RPMI8226 (cell line): ENCODE measurements at regions not wholly inside any gene's neighbourhood (a gene's known extent, or its start where the extent isn't known, plus 50 kb on each side); places are given as distances from the start of the nearest gene placed in this dataset.

Experiments used
- DNase-seq: peaks from one replicate; pipeline ENCODE4 v3.0.0-alpha.2; 2015

DNA sequence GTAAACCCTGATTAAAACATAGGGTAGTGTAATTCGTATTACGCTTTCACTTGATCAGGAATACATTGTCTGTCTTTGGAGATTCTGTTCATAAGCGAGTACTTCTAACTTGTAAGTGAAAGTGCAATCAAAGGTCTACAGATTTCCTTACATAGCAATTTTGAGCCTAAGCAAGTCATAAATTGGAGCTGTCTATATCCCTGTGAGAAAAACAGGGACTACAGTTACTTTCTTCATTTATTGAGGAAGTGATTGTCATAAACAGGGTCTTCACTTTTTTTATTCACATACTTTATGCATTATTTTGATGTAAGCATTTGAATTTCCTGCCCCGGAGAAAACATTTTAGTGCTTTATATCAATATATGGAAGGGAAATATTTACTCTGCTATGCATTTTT lies 670.4 kb downstream of the CBLN2 start:
- no peak for DNase-seq

DNA sequence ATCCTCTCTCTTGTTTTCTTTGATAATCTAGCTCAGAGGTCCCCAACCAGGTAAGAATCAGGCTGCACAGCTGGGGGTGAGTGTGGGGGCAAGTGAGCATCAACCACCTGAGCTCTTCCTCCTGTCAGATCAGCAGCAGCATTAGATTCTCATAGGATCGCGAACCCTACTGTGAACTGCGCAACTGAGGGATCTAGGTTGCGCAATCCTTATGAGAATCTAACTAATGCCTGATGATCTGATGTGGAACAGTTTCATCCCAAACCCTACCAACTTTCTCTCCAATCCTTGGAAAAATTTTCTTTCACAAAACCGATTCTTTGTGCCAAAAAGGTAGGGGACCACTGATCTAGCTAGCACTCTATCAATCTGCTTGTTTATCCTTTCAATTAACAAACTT lies 678.3 kb downstream of the CBLN2 start:
- DNase-seq, result no peak

DNA sequence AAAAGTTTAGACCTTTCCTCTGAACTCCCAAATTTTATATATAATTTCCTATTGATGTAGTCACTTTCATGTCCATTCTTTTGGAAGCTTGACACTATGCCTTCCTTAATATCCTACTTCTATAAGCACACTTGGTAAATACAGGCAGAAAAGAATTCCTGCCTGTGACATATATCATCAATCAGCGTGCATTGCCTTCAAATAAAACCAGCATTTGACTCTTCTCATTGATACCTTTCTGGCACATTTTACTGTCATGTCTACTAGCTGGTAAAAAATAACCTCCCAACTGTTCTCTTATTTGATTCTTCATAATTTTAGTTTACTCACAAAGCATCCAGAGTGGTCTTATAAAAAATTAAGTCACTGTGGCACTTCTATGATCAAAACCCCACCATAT lies 693.5 kb downstream of the CBLN2 start:
- DNase-seq, result no peak

DNA sequence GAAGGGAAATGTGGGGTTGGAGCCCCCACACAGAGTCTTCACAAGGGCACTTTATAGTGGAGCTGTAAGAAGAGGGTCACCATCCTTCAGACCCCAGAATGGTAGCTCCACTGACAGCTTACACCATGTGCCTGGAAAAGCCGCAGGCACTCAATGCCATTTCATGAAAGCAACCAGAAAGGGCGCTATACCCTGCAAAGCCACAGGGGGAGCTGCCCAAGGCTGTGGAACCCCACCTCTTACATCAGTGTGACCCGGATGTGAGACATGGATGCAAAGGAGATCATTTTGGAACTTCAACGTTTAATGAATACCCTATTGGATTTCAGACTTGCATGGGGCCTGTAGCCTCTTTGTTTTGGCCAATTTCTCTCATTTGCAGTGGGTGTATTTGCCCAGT lies 694.7 kb downstream of the CBLN2 start:
- DNase-seq, result peak; percentile 12

DNA sequence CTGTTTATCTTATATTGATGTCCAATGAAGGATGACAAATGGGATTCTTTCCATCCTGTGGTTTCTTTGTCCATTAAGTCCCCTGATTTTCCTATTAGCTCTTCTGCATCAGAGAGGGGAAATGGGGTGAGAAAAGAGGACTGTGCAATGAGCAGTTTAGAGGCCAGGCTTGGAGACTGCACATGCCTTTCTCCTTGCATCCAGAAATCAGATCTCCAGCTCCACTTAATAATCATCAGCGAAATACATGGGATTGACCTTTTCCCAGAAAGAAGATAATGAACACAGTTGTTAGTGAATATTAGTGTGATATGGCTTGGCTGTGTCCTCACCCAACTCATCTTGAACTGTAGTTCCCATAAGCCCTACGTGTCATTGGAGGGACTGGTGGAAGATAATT lies 697.4 kb downstream of the CBLN2 start:
- DNase-seq, result no peak

DNA sequence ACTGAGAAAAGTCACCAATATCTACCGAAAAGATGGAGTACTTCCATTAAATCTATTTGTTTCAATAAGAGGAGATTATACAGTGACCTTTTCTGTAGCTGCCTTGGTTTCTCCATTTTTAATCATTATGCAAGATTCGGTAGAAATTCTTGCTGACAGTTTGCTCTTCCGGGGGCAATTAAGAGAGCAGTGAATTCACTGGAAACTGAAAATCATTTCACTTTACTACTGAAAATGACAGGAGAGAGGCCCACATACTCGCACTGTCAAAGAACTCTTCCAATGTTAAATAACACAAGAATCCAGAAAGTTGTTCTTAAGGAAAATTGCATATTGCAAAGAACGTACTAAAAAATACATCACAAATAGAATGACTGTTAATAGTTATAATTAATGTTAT lies 699.3 kb downstream of the CBLN2 start:
- DNase-seq, result no peak

DNA sequence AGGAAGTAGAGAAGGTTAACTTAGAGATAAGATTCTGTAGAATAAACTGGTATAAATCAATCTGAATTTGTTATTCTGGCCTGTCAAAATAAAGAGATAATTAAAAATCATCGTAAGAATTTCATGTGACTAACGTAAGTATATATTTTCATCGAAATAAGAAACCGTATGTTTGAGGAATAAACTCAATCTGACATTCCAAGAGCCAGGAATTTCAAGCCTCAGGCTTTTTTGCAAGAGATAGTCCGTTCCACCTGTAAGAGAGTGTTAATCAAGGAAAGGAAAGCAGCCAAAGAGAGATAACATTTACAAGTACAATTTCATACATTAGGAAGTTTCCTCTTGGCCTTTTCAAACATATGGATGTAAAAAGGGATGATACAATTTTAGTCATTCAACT lies 701.5 kb downstream of the CBLN2 start:
- DNase-seq, result no peak

DNA sequence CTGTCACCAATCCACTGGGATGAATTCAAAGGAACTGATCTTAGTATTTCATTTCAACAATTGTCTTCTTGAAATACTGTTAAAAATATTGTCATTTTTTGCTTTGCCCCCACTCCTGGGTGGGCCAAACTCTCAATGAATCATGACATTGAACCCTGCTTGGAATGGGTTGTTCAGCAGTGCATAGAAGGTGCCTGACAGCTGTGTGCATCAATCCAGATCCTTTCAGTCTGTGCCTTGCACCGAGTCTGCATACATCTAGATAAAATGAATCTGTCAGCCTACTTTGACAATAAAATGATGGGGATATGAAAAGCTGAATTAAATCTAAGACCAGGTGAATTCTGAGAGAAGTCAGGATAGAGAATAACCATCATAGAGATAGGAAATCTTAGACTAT lies 706.6 kb downstream of the CBLN2 start:
- DNase-seq, result no peak

DNA sequence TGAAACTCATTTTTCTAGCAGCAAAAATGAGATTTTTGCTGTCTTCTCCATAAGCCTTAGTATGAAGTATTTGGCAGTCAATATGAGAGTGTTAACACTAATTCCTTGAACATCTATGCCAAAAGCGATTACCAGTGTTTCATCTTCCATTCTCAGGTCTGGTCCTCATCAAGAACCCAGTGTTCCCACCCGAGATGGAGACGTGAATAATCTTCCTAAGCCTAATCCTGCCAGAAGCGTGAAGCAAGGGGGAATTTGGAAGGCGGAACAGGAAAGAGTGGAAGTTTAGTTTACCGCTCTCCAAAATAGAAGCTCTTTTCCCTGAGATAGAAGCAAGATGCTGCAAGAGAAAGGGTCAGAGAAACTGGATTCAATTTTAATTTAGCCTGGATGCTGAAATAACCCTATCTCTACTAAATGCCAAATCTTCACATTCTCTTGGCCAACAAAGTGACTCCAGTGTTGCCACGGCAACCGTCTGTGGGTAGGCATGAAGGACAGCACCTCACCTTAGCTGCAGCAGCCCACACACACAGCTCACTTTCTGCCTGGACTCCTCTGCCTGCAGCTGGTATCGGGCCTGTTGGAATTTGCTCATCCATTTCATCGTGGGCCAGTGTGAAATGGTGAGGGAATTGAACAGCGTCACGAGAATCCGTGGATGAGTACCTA lies 711.1 kb downstream of the CBLN2 start:
- no peak for DNase-seq

DNA sequence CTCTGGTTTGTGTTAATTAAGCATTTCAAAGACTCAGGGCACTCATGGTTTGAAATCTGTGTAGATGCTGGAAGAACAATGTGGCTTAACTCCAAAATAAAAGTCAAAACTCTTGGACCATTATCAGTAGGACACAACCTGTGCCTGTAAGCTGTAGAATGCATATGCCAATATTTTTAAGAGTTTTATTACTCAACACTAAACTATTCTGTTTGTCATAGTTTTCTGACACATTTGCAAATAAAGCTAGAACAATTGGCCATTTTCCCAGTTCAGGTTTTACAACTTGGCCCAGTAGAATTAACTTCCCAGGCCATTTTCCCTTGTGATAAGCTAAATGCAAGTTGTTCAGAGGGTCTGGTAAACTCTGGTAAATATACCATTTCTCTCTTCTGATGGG lies 713.1 kb downstream of the CBLN2 start:
- no peak for DNase-seq

DNA sequence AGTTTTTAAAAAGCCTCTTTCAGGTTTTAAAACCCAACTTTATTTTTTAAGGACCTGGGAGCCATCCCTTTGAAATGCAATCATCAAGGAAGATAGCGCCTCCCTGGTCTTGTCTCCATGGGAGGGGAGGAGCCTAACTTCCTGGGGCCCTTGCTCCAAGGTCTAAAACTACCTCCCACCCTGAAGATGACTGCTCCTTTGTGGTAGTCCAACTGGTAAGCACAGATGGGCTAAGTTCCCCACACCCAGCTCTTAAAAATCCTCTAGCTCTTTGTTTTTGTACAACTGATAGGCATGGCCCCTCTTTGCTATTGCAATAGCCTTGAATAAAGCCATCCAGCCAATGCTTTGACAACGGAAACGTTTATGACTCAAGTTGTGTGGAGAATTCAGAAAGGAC lies 716.8 kb downstream of the CBLN2 start:
- DNase-seq, result no peak

DNA sequence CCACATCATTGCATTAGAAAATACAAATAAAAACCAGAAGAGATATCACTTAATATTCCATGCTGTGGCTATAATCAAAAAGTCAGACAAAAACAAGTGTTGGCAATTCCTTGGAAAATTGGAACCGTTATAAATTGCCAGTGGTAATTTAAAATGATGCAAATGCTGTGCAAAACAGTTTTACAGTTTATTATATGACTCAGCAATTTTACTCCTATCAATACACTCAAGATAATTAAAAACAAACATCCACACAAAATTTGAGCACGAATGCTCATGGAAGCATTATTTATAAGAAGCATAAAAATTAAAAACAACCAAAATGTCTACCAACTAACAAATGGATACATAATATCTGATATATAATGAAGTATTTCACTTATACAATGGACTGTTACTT lies 728.8 kb downstream of the CBLN2 start:
- no peak for DNase-seq

DNA sequence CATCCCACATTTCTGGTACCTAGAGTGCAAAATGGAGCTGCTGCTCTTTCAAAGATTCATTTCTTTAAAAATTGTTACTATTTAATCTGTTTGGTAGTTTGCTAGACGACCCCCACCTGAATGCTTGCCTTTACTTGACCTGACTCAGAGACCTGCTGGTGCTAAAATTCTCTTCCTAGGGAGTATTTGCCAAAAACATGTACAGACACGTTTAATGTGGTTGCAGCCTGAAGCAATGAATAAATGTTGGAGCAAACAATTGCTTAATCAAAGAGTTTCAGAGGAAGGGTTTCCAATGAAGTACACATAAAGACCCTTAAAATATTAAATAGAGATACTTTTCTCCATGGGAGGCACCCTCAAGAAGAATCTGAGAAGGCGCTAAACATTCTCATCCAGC lies 734.4 kb downstream of the CBLN2 start:
- no peak for DNase-seq

DNA sequence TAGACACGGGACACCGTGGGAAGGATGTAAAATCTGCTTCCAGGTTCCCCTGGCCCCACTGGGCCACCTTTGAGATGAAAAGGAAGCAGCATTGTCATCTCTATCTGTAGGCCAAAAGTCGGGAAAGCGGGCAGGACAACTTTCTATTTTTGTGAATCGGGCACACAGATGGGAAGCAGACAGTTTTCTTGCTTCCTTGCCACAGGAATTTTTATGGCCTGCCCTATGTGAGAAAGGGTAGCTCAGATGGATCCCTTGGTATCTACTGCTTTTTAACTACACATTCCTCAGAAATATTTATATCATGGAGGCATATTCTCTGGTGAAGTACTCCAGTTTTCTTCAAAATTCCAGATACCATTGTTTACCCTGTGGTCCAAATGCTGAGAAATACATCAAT lies 735.5 kb downstream of the CBLN2 start:
- DNase-seq, result no peak

DNA sequence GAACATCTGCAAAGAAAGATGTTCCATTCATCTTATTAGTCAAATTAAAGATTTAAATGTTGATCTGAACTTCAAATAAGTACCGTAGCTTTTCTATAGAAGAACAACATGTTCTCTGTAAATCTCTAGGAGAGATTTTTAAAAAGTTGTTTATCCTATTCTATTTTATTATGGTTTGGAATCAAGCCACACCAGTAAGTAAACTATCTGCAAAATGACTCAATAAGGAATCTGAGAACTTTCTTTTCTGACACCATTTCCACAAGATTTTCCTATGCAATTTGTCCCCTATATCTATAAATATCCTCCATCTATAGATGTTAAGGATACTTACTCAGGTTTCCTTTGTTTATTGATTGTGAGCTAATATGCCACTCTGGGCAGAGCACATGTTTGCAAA lies 736.6 kb downstream of the CBLN2 start:
- no peak for DNase-seq

DNA sequence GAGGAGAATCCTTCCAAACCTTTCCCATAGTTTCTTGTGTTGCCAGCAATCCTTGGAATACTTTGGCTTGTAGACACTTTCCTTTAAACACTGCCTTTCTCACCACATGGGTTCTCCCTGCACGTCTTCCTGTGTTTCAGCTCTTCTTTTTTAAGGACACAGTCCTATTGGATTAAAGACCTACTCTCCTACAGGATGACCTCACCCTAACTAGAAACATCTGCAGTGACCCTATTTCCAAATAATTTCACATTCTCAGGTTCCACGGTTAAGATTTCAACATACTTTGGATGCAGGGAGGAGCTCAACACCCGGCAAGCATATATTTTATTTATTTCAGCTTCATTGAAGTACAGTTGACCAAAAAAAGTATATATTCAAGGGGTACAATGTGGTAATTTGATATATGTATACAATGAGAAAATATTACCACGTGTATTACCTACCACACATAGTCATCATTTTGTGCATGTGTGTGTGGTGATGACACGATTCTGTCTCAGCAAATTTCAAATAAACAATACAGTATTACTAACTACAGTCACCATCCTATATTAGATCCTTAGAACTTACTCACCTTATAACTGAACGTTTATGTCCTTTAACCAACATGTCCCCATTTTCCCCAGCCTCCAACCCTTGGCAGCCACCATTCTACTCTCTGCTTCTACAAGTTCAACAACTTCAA lies 745.0 kb downstream of the CBLN2 start:
- DNase-seq, result no peak

DNA sequence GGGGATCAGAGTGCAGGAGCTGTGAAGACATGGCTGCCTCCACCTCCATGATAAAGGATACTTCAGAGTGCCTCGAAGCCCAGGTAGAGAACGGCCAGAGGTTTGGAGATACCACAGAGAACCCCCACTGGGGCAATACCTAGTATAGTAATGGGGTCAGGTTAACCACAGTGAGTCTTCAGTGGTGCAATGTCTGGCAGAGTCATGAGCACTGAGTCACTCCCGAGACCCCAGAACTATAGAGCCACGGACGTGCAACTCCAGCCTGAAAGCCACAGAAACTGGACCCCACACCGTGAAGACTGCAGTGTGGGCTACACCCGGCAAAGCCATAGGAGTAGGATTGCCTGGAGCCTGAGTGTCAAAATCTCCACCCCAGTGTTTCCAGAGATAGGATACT lies 746.6 kb downstream of the CBLN2 start:
- no peak for DNase-seq

DNA sequence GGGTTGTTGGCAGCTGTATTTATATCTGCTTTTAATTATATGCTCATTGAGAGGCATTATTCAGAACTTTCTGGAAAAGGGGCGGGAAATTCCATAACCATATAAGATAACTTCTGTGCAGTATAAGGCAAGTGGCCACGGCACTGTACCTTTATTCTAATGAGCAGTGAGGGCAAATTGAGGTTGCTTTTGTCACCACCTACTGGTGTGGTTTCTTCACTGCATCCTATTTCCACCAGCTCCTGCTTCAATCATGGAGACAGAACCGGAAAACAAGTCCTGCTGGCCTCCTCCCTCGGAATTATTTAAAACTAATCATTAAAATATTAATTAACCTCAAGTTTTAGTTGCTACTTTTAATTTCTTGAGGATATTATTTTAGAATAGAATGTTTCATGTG lies 759.4 kb downstream of the CBLN2 start:
- DNase-seq, result peak; percentile 20

DNA sequence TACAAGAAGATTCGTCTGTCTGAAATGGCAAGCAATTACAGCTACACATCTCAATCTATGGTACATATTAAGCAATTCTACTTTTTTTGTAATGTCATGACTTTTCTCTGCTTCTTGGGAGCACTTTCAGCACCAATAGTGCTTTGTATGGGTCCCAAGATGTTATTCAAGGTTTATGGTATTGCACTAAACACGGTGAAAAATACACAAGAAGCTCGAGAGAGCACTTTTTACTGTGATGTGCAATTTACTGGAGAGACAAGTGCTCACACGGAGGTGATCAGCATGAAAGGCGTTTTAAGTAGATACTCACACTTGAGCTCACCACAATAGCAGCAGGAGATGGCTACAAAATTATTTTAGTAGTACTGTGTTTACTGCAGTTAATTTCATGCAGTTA lies 783.6 kb downstream of the CBLN2 start:
- no peak for DNase-seq

DNA sequence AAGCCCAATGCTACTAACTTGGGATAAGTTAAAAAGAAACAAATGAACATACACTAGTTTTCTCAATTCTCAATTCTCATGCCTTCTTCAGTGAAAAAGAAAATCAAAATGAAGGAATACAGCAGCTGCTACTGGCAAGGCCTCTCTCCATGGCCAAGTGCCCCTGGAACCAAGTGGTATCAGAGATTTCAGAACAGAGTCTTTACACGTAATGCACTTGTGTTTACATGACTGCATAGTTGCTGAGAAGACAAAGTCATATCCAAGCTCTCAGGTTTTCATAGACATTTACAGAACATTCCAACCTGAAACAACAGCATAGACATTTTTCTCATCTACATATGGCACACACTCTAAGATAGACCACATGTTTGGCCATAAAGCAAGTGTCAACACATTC lies 789.9 kb downstream of the CBLN2 start:
- no peak for DNase-seq

DNA sequence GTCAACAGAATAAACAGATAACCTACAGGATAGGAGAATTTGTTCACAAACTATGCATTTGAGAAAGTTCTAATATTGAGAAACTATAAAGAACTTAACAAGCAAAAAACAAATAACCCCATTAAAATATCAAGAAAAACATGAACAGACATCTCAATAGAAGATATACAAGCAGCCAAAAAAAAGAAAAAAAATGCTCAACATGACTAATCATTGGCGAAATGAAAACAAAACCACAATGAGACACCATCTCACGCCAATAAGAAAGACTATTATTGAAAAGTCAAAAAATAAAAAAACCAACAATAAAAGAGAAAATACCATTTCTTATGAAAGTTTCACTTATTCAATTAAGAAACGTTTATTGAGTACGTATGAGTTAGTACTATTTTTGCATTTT lies 800.5 kb downstream of the CBLN2 start:
- no peak for DNase-seq

DNA sequence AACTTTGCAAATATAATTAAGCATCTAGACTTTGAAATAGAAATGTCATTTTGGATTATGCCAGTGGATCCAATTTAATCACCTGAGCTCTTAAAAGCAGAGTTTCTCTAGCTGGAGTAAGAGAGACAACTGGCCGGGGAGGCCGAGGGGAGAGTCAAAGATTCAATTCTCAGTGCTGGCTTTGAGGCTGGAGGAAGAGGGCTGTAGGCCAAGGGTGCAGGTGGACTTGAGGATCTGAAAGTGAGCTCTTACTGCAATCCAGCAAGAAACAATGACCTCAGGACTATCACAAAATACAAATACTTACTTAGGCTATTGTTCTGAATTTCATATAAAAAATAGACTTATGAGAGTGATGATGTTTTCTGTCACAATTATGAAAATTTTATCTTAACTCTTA lies 814.5 kb downstream of the CBLN2 start:
- peak; percentile 65 for DNase-seq

DNA sequence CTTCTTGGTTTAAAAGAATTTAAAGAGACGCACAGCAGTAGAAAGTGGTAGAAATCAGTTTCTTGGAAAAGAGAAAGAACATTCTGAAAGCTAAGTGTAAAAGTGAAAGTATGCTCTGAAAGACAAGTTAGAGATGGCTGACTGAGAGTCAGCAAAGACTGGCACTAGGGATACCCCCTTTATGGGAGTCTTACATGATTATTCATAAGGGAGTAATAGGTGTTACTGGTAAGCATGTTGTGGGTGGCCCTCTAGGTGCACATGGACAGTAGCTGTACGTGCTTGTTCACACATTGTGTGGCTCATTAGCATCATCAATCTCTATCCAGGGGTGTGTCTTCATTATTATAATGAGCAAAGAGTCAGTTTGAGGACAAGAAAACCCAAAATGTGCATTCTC lies 816.2 kb downstream of the CBLN2 start:
- DNase-seq, result no peak

DNA sequence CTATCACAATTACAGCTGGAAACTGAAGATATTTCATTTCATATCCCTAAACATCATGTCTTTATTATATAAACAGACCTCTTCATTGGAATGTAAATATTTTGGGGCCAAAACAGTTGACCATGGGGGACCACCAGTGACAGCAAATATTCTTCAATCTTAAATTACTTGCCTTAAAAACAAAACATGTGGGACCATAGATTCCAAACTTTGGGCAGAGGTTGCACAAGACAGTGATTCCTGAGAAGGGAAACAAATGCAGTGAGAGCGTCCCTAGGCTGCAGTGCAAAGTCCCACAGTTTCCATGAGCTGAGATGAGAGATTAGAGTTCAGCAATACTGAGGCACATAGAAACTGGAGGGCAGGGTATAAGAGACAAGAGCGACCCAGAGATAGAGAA lies 818.9 kb downstream of the CBLN2 start:
- no peak for DNase-seq

DNA sequence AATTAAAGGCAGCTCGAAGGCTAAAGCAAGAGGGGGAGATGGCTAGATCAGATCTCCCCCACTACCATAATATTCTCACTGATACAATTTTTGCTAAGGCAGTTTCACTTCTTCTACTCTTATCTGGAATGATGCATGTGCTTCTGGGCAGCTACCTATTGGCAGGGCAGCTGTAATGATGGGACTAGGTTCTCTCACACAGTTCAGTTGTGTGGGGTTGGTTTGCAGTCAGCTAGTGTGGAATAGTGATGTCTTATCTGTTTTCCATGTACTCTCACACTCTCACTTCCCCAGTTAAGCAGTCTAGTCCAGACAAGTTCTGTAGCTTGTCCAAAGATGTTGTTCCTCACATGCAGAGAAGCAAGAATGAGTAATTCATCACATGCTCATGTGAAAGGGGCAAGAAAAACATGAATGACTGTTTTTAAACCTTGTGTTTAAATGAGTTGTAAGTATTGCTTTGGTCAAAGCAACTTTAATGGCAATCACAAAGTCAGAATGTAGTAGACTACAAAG lies 836.1 kb downstream of the CBLN2 start:
- no peak for DNase-seq
